LNCAP (cell line): ENCODE measurements at regions not wholly inside any gene's neighbourhood (a gene's known extent, or its start where the extent isn't known, plus 50 kb on each side); places are given as distances from the start of the nearest gene placed in this dataset.

ENCODE experiments used
- TF ChIP-seq, protein P1 (sequence below): fragments of 450-650 bp; IDR thresholded peaks from 2 replicates; pipeline ENCODE4 v1.5.1; 2017; ENCODE audit warnings: mild to moderate bottlenecking

GRCh38 chr14:71300566-71301330, 393.5 kb downstream of the PCNX1 start:
- TF ChIP-seq, protein P1, sequence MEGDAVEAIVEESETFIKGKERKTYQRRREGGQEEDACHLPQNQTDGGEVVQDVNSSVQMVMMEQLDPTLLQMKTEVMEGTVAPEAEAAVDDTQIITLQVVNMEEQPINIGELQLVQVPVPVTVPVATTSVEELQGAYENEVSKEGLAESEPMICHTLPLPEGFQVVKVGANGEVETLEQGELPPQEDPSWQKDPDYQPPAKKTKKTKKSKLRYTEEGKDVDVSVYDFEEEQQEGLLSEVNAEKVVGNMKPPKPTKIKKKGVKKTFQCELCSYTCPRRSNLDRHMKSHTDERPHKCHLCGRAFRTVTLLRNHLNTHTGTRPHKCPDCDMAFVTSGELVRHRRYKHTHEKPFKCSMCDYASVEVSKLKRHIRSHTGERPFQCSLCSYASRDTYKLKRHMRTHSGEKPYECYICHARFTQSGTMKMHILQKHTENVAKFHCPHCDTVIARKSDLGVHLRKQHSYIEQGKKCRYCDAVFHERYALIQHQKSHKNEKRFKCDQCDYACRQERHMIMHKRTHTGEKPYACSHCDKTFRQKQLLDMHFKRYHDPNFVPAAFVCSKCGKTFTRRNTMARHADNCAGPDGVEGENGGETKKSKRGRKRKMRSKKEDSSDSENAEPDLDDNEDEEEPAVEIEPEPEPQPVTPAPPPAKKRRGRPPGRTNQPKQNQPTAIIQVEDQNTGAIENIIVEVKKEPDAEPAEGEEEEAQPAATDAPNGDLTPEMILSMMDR, result no peak

GRCh38 chr14:71301611-71302010, 394.4 kb downstream of the PCNX1 start:
- TF ChIP-seq, protein P1, result no peak

DNA sequence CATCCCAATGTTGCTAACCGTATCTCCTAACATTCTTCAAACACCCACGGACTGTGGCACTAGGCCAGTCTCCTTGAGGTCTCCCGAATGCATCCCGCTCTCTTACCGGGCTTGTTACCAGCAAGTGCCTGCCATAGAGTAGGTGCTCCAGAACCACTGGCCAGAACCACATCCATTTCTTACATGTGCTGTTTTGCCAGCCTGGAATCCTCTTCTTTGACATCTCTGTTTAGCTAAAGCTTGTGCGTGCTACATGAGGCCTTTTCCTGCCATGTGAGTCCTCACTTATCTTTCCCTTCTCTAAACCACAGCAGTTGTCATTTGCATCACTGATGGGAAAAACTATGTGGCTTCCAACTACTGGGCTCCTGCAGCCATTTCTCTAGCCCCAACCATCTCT, 397.4 kb downstream of the PCNX1 start:
- TF ChIP-seq, protein P1, result no peak

DNA sequence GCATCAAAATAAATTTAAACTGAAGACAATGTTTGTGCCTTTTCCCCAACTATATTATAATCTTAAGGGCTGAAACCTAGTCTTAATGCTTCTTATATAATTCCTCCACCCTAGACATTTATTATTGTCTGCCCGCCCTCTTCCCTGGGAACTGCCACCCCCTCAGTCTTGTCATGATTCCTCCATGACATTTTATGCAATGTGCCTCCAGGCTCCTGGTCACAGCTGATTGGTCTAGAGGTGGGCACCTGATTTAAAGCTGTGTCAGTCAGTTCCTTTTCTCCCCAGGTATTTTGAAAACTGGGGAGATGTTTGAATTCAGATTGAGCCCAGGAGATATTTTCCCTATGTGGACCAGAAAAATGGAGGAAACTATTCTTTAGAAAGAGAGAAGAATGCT, 401.4 kb downstream of the PCNX1 start:
- TF ChIP-seq, protein P1, result no peak

- TF ChIP-seq, protein P1, result peak; percentile 13; the same call in 1 of the 2 replicates
Measured at GRCh38 chr14:71309756-71310155, 402.5 kb downstream of the PCNX1 start.

DNA sequence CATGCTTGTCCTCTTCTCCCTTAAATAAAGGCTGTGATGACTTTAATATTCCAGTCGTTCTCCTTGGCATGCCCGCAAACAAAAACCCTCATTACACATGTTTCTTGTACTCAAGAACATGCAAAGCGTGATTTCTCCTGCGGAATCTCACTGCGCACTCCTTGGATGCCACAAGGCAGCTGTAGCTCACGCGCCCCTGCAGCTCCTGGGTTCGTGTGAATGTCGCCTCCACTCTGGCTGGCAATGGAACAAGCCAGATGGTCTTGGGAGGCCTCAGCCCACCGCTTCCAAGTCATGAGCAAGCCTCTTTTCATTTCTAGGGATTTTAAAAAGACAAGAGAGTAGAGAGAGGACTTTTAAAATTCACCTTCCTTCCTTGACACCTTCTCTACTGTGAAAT, 403.8 kb downstream of the PCNX1 start:
- TF ChIP-seq, protein P1, result no peak

- TF ChIP-seq, protein P1, result no peak
Measured at GRCh38 chr14:71314717-71315116, 407.5 kb downstream of the PCNX1 start.
